Stimulated activated CD4-positive, alpha-beta T cell treated with anti-CD3 and anti-CD28 coated beads, Interleukin-12 subunit alpha, Interleukin-12 subunit beta, amount 100 ng/mL, for 48 hours (primary cell): ENCODE measurements at regions not wholly inside any gene's neighbourhood (a gene's known extent, or its start where the extent isn't known, plus 50 kb on each side); places are given as distances from the start of the nearest gene placed in this dataset.
"Not testable (repeated sequence)": the region's sequence is repeated elsewhere in the genome, so short reads cannot be mapped to it uniquely, and the experiment has no call there.

Experiments used
- DNase-seq, 3 donors: peaks; one replicate each; pipeline ENCODE4 v3.0.0-alpha.2; 2020; ENCODE audit warnings: low read depth in 2 of 3, low spot score in 1 of 3

GRCh38 chr7:85897967-85898366, 711.1 kb upstream of the SEMA3D start:
- no peak for DNase-seq

- no peak for DNase-seq
Measured at GRCh38 chr7:85896531-85896930, 709.7 kb upstream of the SEMA3D start.

GRCh38 chr7:85895835-85896234, 709.0 kb upstream of the SEMA3D start:
- no peak for DNase-seq

GRCh38 chr7:85891900-85892299, 705.0 kb upstream of the SEMA3D start:
- DNase-seq = not testable (repeated sequence)

- DNase-seq = no peak
Measured at GRCh38 chr7:85890244-85890811, 703.5 kb upstream of the SEMA3D start.

GRCh38 chr7:85887133-85887532, 700.3 kb upstream of the SEMA3D start:
- DNase-seq = no peak

- no peak for DNase-seq
Measured at GRCh38 chr7:85882335-85882734, 695.5 kb upstream of the SEMA3D start.

GRCh38 chr7:85875398-85875797, 688.5 kb upstream of the SEMA3D start:
- DNase-seq = no peak

GRCh38 chr7:85866540-85866939, 679.7 kb upstream of the SEMA3D start:
- DNase-seq = no peak

- no peak for DNase-seq
Measured at GRCh38 chr7:85851571-85852193, 664.8 kb upstream of the SEMA3D start.

- no peak for DNase-seq
Measured at GRCh38 chr7:85850381-85850780, 663.5 kb upstream of the SEMA3D start.

GRCh38 chr7:85840554-85840953, 653.7 kb upstream of the SEMA3D start:
- DNase-seq = no peak

GRCh38 chr7:85833066-85833465, 646.2 kb upstream of the SEMA3D start:
- DNase-seq = no peak

- no peak for DNase-seq
Measured at GRCh38 chr7:85830982-85831381, 644.1 kb upstream of the SEMA3D start.

- DNase-seq = no peak
Measured at GRCh38 chr7:85829817-85830432, 643.1 kb upstream of the SEMA3D start.

GRCh38 chr7:85829176-85829575, 642.3 kb upstream of the SEMA3D start:
- no peak for DNase-seq

GRCh38 chr7:85828614-85829013, 641.8 kb upstream of the SEMA3D start:
- no peak for DNase-seq

GRCh38 chr7:85823396-85824080, 636.7 kb upstream of the SEMA3D start:
- no peak for DNase-seq

GRCh38 chr7:85821926-85822325, 635.1 kb upstream of the SEMA3D start:
- no peak for DNase-seq

- DNase-seq = no peak
Measured at GRCh38 chr7:85820702-85821443, 634.0 kb upstream of the SEMA3D start.

- no peak for DNase-seq
Measured at GRCh38 chr7:85815526-85815925, 628.7 kb upstream of the SEMA3D start.

- DNase-seq = no peak
Measured at GRCh38 chr7:85806321-85806720, 619.5 kb upstream of the SEMA3D start.
